MCF 10A (cell line): ENCODE measurements at regions not wholly inside any gene's neighbourhood (a gene's known extent, or its start where the extent isn't known, plus 50 kb on each side); places are given as distances from the start of the nearest gene placed in this dataset.

Experiments used
- BruUV-seq: library from RNA; stranded (reverse); fragments of 400-500 nt; replicated peaks from 2 replicates; lab custom pipeline; 2021; lab: Mats Ljungman, UMichigan
- CTCF ChIA-PET: fragments of 300-600 bp; sonication (Branson Sonifier 250); formaldehyde crosslinking; extraction: SDS; loops from one replicate; lab custom pipeline; 2021; ENCODE audit warnings: antibody characterized with exemption, inconsistent platforms; lab: Yijun Ruan, JAX
- POLR2A ChIA-PET: fragments of 300-600, 350-650 bp; sonication (Branson Sonifier 250); formaldehyde crosslinking; extraction: SDS; loops from one replicate; lab custom pipeline; 2020; ENCODE audit warnings: antibody characterized with exemption, inconsistent platforms; lab: Yijun Ruan, JAX
- DNase-seq: peaks from one replicate; pipeline ENCODE4 v3.0.0-alpha.2; 2018; ENCODE audit not compliant: unreplicated experiment
- H3K27ac Mint-ChIP-seq: one replicate; pipeline ENCODE4 v1.8.0; 2022; ENCODE audit warnings: mild to moderate bottlenecking, low read depth, mixed read lengths; ENCODE audit not compliant: unreplicated experiment
- H3K27me3 Mint-ChIP-seq: one replicate; pipeline ENCODE4 v1.8.0; 2022; ENCODE audit warnings: mixed read lengths; ENCODE audit not compliant: insufficient read depth, unreplicated experiment
- H3K36me3 Mint-ChIP-seq: one replicate; pipeline ENCODE4 v1.8.0; 2022; ENCODE audit warnings: mild to moderate bottlenecking, moderate library complexity, mixed read lengths; ENCODE audit not compliant: insufficient read depth, unreplicated experiment
- H3K4me1 Mint-ChIP-seq: one replicate; pipeline ENCODE4 v1.8.0; 2022; ENCODE audit warnings: mixed read lengths; ENCODE audit not compliant: insufficient read depth, unreplicated experiment
- H3K4me3 Mint-ChIP-seq: one replicate; pipeline ENCODE4 v1.8.0; 2022; ENCODE audit warnings: mild to moderate bottlenecking, moderate library complexity, mixed read lengths; ENCODE audit not compliant: unreplicated experiment
- H3K9me3 Mint-ChIP-seq: one replicate; pipeline ENCODE4 v1.8.0; 2022; ENCODE audit warnings: mixed read lengths; ENCODE audit not compliant: unreplicated experiment
- intact Hi-C: fragments of 100-400 bp; cut with micrococcal nuclease; formaldehyde crosslinking; loops from 2 replicates; pipeline ENCODE4 v1.14.1; 2022
- TF ChIP-seq, protein P1 (sequence below): fragments of 200-600 bp; IDR thresholded peaks from one replicate; pipeline ENCODE4 v1.8.0; 2022; ENCODE audit warnings: antibody characterized with exemption, mild to moderate bottlenecking; ENCODE audit not compliant: unreplicated experiment

DNA sequence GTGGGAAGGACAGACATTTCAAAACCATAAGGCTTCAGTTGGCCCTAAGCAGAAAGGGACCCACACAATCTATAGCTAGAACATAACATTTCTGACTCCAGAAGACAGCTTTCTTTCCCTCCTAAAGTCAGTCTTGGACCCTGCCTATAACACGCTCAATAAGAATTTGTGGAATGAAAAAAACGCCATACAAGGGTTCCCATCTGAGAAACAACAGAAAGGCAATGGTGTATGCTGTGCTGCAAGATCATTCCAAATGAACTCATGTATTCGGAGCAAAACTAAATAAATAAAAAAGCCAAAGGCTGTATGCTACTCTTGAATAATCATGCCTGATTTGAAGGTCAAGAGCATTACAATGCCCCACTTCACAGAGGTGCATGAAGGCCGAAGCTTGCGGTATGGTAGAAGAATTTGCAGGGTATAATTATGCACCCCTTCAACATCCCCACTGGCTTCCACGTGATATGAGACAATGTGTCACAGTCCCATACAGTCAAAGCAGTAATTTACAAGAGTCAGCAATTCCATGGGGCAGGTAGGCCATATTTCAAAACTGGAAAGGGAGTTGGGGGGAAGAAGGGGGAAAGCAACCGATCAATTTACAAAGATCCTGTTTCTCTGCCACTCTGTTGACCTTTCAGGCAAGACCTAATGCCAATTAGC lies 61.4 kb upstream of the SLC14A2 start:
- CTCF ChIA-PET: interaction anchor here (0.6 kb wide), 1 partner anchor 116 kb away, joined by 3 read pairs; no protein-coding TSS in a partner anchor
- no peak overlapping the region for H3K27ac Mint-ChIP-seq

DNA sequence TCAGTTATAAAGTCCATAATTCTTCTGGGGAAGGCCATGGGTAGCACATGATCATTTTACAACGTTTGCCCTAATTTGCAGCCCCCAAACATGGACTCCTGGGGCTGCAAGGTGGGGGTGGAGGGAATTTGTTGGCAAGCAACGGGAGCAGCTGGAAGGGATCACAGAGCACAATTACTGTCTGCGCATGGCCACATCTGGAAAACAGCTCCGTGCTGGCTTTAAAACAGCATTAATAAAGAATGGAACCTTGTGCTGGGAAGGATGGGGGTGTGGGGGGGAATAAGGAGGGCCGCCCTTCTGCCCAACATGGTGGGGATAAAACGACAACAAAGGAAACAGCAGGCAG lies 60.9 kb upstream of the SLC14A2 start:
- Mint-ChIP-seq H3K36me3 (no peaks in the 10 kb centered on the region), H3K9me3 (no peaks in the 10 kb centered on the region), H3K4me3 (no peak overlapping the region), H3K4me1 (no peaks in the 10 kb centered on the region), H3K27me3 (peaks cover 11% of the 10 kb centered on the region), H3K27ac (no peak overlapping the region)
- TF ChIP-seq, protein P1, sequence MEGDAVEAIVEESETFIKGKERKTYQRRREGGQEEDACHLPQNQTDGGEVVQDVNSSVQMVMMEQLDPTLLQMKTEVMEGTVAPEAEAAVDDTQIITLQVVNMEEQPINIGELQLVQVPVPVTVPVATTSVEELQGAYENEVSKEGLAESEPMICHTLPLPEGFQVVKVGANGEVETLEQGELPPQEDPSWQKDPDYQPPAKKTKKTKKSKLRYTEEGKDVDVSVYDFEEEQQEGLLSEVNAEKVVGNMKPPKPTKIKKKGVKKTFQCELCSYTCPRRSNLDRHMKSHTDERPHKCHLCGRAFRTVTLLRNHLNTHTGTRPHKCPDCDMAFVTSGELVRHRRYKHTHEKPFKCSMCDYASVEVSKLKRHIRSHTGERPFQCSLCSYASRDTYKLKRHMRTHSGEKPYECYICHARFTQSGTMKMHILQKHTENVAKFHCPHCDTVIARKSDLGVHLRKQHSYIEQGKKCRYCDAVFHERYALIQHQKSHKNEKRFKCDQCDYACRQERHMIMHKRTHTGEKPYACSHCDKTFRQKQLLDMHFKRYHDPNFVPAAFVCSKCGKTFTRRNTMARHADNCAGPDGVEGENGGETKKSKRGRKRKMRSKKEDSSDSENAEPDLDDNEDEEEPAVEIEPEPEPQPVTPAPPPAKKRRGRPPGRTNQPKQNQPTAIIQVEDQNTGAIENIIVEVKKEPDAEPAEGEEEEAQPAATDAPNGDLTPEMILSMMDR: no peak
- DNase-seq: no peak
- no TSS peak for BruUV-seq
- intact Hi-C loops: no loop called here
- POLR2A ChIA-PET: no interaction called here
- CTCF ChIA-PET: no interaction called here

More for the DNA sequence above, 61.4 kb upstream of the SLC14A2 start:
- DNase-seq: no peak
- no peaks in the 10 kb centered on the region for H3K9me3 Mint-ChIP-seq
- TF ChIP-seq, protein P1: no peak
- H3K4me3 Mint-ChIP-seq: no peak overlapping the region
- intact Hi-C loops: no loop called here
- H3K27me3 Mint-ChIP-seq: peaks cover 11% of the 10 kb centered on the region
- no peaks in the 10 kb centered on the region for H3K4me1 Mint-ChIP-seq
- POLR2A ChIA-PET: no interaction called here
- BruUV-seq: no TSS peak
- H3K36me3 Mint-ChIP-seq: no peaks in the 10 kb centered on the region

DNA sequence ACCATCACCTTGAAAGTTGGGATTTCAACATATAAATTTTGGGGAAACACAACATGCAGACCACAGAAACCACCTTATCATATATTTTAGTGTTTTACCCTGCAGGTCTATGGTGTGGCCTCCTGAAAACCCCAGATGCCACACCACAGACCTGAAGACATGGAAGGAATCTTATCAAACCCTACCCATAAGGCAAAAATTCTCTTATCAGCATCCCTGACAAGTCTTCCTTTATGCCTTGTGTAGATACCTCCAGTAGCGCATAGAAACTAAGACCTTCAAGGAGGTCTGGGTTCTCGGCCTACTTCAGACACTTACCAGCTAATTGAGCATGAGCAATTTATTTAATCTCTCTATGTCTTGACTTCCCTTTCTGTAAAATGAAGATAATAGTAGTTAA lies 59.1 kb upstream of the SLC14A2 start:
- intact Hi-C loops: no loop called here
- BruUV-seq: no TSS peak
- H3K4me3 Mint-ChIP-seq: no peak overlapping the region
- DNase-seq: no peak
- H3K27me3 Mint-ChIP-seq: peaks cover 11% of the 10 kb centered on the region
- no peaks in the 10 kb centered on the region for H3K9me3 Mint-ChIP-seq
- TF ChIP-seq, protein P1: no peak
- H3K27ac Mint-ChIP-seq: no peak overlapping the region
- CTCF ChIA-PET: interaction anchor here (1.1 kb wide), 1 partner anchor 51 kb away, joined by 4 read pairs; no protein-coding TSS in a partner anchor
- peaks cover 6% of the 10 kb centered on the region for H3K36me3 Mint-ChIP-seq
- POLR2A ChIA-PET: interaction anchor here (1.8 kb wide), 1 partner anchor 11 kb away, joined by 4 read pairs; no protein-coding TSS in a partner anchor
- no peaks in the 10 kb centered on the region for H3K4me1 Mint-ChIP-seq

DNA sequence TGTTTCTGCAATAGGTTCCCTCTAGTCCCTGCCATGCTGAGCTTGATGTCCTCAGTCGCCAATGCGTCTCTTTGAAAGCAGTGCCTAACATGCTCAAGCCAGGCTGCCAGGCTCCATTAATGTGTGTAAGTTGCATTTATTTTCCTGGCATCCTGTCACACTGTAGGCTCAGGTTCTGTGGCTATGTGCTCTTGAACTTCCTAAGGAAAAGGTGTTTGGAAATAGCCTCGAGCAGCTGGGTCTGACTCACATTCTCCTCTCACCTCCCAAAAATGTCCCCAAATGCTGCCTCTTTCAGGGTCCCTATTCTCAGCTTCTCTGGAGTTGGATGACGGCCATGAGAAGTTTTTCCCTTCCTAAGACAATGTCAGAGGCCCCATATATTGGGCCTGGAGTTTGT lies 58.0 kb upstream of the SLC14A2 start:
- intact Hi-C loops: no loop called here
- no peaks in the 10 kb centered on the region for H3K9me3 Mint-ChIP-seq

More for the DNA sequence above, 58.0 kb upstream of the SLC14A2 start:
- Mint-ChIP-seq H3K27ac (no peak overlapping the region), H3K4me3 (no peak overlapping the region), H3K36me3 (peaks cover 6% of the 10 kb centered on the region), H3K27me3 (peaks cover 7% of the 10 kb centered on the region), H3K4me1 (no peaks in the 10 kb centered on the region)
- POLR2A ChIA-PET: interaction anchor here (1.4 kb wide), 1 partner anchor 8 kb away, joined by 4 read pairs; no protein-coding TSS in a partner anchor
- DNase-seq: peak; percentile 55
- CTCF ChIA-PET: interaction anchor here (1.1 kb wide), 1 partner anchor 50 kb away, joined by 4 read pairs; no protein-coding TSS in a partner anchor
- no TSS peak for BruUV-seq
- TF ChIP-seq, protein P1: no peak
